Choroid plexus epithelial cell (primary cell): ENCODE measurements at regions not wholly inside any gene's neighbourhood (a gene's known extent, or its start where the extent isn't known, plus 50 kb on each side); places are given as distances from the start of the nearest gene placed in this dataset.

ENCODE experiments used
- DNase-seq: peaks from one replicate; pipeline ENCODE4 v3.0.0-alpha.2; 2010; ENCODE audit warnings: low read depth
- H3K4me3 ChIP-seq: 2 replicates; pipeline ENCODE4 v1.5.1; 2011; ENCODE audit warnings: low read depth, mild to moderate bottlenecking, control low read depth, low read length, moderate library complexity
- TF ChIP-seq, protein P1 (sequence below): conservative IDR thresholded peaks from 2 replicates; pipeline ENCODE4 v1.5.1; 2011; ENCODE audit warnings: low read depth, mild to moderate bottlenecking, control low read depth, inconsistent platforms, low read length, moderate library complexity

DNA sequence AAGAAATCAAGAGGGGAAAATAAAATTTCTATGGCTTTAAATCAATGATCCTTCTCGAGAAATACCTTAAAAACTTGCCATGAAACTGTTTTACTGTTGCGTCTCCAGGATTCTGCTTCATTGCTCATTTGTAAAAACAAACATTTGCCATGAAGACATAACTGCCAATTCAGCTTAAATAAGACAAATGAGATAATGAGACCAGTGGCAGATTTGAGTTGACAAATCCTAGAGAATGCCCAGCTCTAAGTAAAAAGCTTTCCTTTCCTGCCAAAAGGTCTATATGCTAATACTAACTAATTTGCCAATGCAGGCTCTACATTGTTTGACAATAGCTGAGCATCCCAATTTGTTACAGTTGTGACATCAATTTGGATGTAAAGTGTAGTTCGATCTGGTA, 400.5 kb upstream of the PCDH9 start:
- no peak overlapping the region for H3K4me3 ChIP-seq
- TF ChIP-seq, protein P1, sequence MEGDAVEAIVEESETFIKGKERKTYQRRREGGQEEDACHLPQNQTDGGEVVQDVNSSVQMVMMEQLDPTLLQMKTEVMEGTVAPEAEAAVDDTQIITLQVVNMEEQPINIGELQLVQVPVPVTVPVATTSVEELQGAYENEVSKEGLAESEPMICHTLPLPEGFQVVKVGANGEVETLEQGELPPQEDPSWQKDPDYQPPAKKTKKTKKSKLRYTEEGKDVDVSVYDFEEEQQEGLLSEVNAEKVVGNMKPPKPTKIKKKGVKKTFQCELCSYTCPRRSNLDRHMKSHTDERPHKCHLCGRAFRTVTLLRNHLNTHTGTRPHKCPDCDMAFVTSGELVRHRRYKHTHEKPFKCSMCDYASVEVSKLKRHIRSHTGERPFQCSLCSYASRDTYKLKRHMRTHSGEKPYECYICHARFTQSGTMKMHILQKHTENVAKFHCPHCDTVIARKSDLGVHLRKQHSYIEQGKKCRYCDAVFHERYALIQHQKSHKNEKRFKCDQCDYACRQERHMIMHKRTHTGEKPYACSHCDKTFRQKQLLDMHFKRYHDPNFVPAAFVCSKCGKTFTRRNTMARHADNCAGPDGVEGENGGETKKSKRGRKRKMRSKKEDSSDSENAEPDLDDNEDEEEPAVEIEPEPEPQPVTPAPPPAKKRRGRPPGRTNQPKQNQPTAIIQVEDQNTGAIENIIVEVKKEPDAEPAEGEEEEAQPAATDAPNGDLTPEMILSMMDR = no peak

DNA sequence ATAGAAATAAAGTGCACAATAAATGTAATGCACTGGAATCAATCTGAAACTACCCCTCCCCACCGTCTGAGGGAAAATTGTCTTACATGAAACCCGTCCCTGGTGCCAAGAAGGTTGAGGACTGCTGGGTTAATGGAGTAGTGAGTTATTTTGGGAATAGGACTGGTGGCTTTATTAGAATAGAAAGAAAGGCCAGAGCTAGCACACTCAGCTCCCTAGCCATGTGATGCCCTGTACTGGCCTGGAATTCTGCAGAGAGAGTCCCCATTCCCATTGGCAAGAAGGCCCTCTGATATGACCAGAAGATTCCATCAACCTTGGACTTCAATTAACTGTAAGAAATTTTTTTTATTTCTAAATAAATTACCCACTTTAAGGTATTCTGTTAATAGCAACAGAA, 393.5 kb upstream of the PCDH9 start:
- TF ChIP-seq, protein P1 = no peak

More for the DNA sequence above, 400.5 kb upstream of the PCDH9 start:
- no peak for DNase-seq

DNA sequence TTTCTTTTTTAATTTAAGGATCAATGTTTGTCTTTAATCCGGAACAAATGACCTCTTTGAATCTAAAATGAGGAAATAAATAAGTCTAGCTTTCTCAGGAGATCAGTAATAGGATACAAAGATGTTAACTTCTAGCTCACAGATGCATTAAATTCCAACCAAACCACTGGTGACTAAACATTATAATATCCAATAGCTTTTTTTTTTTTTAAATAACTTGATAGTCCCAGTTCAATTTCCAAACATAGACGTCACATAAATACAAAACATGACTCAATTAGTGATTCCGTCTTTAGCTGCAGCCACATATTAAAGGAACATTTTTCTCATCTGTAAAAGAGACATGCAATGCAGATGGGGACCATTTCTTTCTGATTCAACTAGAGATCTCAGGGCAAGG, 390.5 kb upstream of the PCDH9 start:
- H3K4me3 ChIP-seq = no peak overlapping the region
- TF ChIP-seq, protein P1 = no peak
- peak; percentile 61 for DNase-seq

More for the DNA sequence above, 393.5 kb upstream of the PCDH9 start:
- no peak overlapping the region for H3K4me3 ChIP-seq
- DNase-seq = no peak

DNA sequence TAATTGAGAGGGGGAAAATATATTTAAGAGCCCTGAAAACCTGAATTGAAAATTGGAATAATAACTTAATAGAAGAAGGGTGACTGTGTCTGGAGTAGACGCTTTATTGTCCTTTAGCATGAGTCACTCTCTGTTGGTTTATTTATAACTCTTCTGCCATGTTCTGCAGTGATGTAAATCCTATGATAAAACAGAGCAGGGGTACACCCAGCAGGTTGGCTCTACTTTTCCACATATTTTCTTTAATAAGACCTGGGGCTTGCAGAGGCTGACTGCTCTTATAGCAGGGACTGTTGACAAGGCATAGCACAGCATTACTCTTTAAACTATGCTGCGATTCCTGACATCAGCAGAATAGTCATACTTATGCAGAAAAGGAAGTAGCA, 389.9 kb upstream of the PCDH9 start:
- H3K4me3 ChIP-seq = no peak overlapping the region
- DNase-seq = peak; percentile 60
- TF ChIP-seq, protein P1 = no peak

DNA sequence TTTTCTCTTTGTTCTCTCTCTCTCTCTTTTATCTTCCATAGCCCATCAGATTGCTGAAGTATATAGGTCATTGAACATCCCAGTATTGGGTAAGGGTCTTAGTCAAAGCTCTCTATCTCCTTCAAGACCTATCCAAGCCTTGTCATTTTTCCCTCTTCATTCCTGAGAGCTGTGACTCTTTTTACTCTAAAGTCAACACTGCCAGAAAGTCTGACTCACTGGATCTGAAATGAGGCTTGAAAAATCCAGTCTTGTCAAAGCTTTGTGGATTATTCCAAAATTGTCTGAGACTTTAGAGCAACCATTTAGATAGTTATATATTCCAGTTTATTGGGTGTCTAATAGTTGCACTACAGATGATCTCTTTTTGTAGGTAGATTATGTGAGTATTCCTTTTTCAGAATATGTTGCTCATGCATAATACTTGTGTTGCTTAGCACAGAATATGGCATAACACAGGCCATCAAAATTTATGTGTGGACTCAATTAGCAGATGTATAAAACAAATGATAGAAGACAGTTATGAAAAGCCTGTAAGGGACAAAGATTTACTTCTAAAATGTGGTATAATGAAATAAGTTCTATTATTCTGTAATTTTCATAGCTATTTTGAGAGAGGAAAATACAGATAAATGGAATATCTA, 389.3 kb upstream of the PCDH9 start:
- no peak overlapping the region for H3K4me3 ChIP-seq
- TF ChIP-seq, protein P1 = no peak
- DNase-seq = peak; percentile 58

DNA sequence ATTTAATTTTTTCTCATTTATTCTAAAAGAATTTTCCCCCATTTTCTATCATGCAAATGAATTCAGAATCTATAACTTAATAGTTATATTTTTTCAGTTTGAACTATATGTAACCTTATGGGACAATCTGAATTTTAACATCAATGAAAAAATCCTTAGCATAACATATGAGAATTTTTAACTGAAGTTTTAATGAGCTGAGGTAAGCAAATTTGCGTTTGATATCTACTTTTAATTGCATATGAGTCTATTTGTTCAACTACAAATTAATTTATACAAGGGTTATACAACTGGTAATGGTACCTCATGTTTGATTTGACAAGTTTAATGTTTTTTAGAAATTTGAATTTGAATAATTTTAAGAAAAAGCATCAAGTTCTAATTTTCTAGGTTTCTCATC, 384.4 kb upstream of the PCDH9 start:
- TF ChIP-seq, protein P1 = no peak
- DNase-seq = no peak
- H3K4me3 ChIP-seq = no peak overlapping the region

DNA sequence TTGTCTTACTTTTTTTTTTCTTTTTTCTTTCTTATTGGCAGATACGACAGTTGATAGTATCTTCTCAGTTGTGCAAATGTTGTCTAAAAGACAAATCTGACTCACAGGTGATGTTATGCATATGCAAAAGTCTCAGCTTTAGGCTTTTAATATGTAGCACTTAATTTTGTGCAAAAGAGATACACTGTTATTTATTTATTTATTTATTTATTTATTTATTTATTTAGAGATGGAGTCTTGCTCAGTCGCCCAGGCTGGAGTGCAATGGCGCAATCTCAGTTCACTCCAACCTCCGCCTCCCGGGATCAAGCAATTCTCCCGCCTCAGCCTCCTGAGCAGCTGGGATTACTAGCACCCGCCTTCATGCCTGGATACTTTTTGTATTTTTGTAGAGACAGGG, 383.9 kb upstream of the PCDH9 start:
- DNase-seq = no peak
- H3K4me3 ChIP-seq = no peak overlapping the region
- TF ChIP-seq, protein P1 = no peak
